GM21447 (cell line): ENCODE measurements at regions not wholly inside any gene's neighbourhood (a gene's known extent, or its start where the extent isn't known, plus 50 kb on each side); places are given as distances from the start of the nearest gene placed in this dataset.

Experiments used
- ATAC-seq: cut with Tn5 transposase; IDR thresholded peaks from one replicate; pipeline ENCODE4 v1.9.1; 2021; ENCODE audit not compliant: unreplicated experiment

- no peak for ATAC-seq
These were observed 368.2 kb downstream of the SNAPC1 start for GRCh38 chr14:62130441-62130840.

GRCh38 chr14:62133776-62134550, 371.7 kb downstream of the SNAPC1 start:
- no peak for ATAC-seq

- no peak for ATAC-seq
These were observed 376.4 kb downstream of the SNAPC1 start for GRCh38 chr14:62138593-62138992.

- no peak for ATAC-seq
These were observed 378.9 kb downstream of the SNAPC1 start for GRCh38 chr14:62141139-62141538.

GRCh38 chr14:62143245-62143644, 381.0 kb downstream of the SNAPC1 start:
- ATAC-seq: no peak

- ATAC-seq: no peak
These were observed 382.6 kb downstream of the SNAPC1 start for GRCh38 chr14:62144863-62145262.

GRCh38 chr14:62146030-62146429, 383.8 kb downstream of the SNAPC1 start:
- no peak for ATAC-seq

GRCh38 chr14:62156052-62156451, 393.8 kb downstream of the SNAPC1 start:
- ATAC-seq: no peak

GRCh38 chr14:62158779-62159178, 396.6 kb downstream of the SNAPC1 start:
- ATAC-seq: no peak

- ATAC-seq: no peak
These were observed 397.1 kb downstream of the SNAPC1 start for GRCh38 chr14:62159314-62159713.

GRCh38 chr14:62162998-62163589, 400.9 kb downstream of the SNAPC1 start:
- ATAC-seq: no peak

- no peak for ATAC-seq
These were observed 406.4 kb downstream of the SNAPC1 start for GRCh38 chr14:62168564-62169155.

- no peak for ATAC-seq
These were observed 417.3 kb downstream of the SNAPC1 start for GRCh38 chr14:62179367-62180018.

GRCh38 chr14:62181591-62181990, 419.4 kb downstream of the SNAPC1 start:
- no peak for ATAC-seq

GRCh38 chr14:62185078-62185477, 422.9 kb downstream of the SNAPC1 start:
- ATAC-seq: no peak

GRCh38 chr14:62187265-62187664, 425.0 kb downstream of the SNAPC1 start:
- ATAC-seq: no peak

GRCh38 chr14:62189698-62190097, 427.5 kb downstream of the SNAPC1 start:
- ATAC-seq: no peak

GRCh38 chr14:62206456-62206855, 444.2 kb downstream of the SNAPC1 start:
- no peak for ATAC-seq

- no peak for ATAC-seq
These were observed 447.2 kb downstream of the SNAPC1 start for GRCh38 chr14:62209287-62209899.

- ATAC-seq: no peak
These were observed 451.3 kb downstream of the SNAPC1 start for GRCh38 chr14:62213516-62213915.

GRCh38 chr14:62216121-62216520, 453.9 kb downstream of the SNAPC1 start:
- ATAC-seq: no peak
